ENCODE measurements at regions not wholly inside any gene's neighbourhood (a gene's known extent, or its start where the extent isn't known, plus 50 kb on each side); places are given as distances from the start of the nearest gene placed in this dataset.

- intact Hi-C loops (cut with DNase I): no loop called here
- no peak for TF ChIP-seq POLR2A (IDR thresholded peaks at IDR 0.05)
- TF ChIP-seq CTCF (IDR thresholded peaks at IDR 0.05): no peak
- no peak for ATAC-seq
- no peaks in the 10 kb centered on the region for H3K4me1 ChIP-seq
- H3K4me3 ChIP-seq: no peak overlapping the region
- no peaks in the 10 kb centered on the region for H3K27me3 ChIP-seq
- H3K36me3 ChIP-seq (replicated peaks in 1 of 2; ENCODE audit: insufficient read depth in 1 of 2, low read depth in 2 of 2): no peaks in the 10 kb centered on the region
- no peaks in the 10 kb centered on the region for H3K9me3 ChIP-seq
- no peak overlapping the region for H3K27ac ChIP-seq
- WGBS, 2 donors: 47 to 49% methylated on average over 2 of the region's 2 CpGs
- no peak for DNase-seq
Measured at GRCh38 chr5:30112867-30113266, 1080.6 kb upstream of the CDH6 start.

- DNase-seq (no peak), ATAC-seq (no peak)
- WGBS, 2 donors: 22 to 37% methylated on average over 2 of the region's 2 CpGs
- H3K4me1 ChIP-seq: no peaks in the 10 kb centered on the region
- H3K27me3 ChIP-seq: no peaks in the 10 kb centered on the region
- H3K4me3 ChIP-seq: no peak overlapping the region
- H3K27ac ChIP-seq: no peak overlapping the region
- intact Hi-C loops (cut with DNase I): no loop called here
- TF ChIP-seq CTCF (IDR thresholded peaks at IDR 0.05) (no peak), POLR2A (IDR thresholded peaks at IDR 0.05) (no peak)
- no peaks in the 10 kb centered on the region for H3K36me3 ChIP-seq (replicated peaks in 1 of 2; ENCODE audit: insufficient read depth in 1 of 2, low read depth in 2 of 2)
- H3K9me3 ChIP-seq: no peaks in the 10 kb centered on the region
Measured at GRCh38 chr5:30108051-30108450, 1085.4 kb upstream of the CDH6 start.

- DNase-seq (no peak), ATAC-seq (no peak)
- H3K27ac ChIP-seq: no peak overlapping the region
- H3K36me3 ChIP-seq (replicated peaks in 1 of 2; ENCODE audit: insufficient read depth in 1 of 2, low read depth in 2 of 2): no peaks in the 10 kb centered on the region
- WGBS, 2 donors: 63 to 64% methylated on average over 4 to 13 of the region's 13 CpGs
- no peaks in the 10 kb centered on the region for H3K4me1 ChIP-seq
- no peaks in the 10 kb centered on the region for H3K9me3 ChIP-seq
- TF ChIP-seq CTCF (IDR thresholded peaks at IDR 0.05): no peak
- intact Hi-C loops (cut with DNase I): no loop called here
- no peaks in the 10 kb centered on the region for H3K27me3 ChIP-seq
- no peak overlapping the region for H3K4me3 ChIP-seq
Measured at GRCh38 chr5:30106596-30106995, 1086.9 kb upstream of the CDH6 start.

GRCh38 chr5:30104872-30105596 lies 1088.5 kb upstream of the CDH6 start:
- Histone ChIP-seq H3K9me3 (no peaks in the 10 kb centered on the region), H3K4me3 (no peak overlapping the region), H3K27me3 (no peaks in the 10 kb centered on the region), H3K27ac (no peak overlapping the region), H3K4me1 (no peaks in the 10 kb centered on the region), H3K36me3 (replicated peaks in 1 of 2; ENCODE audit: insufficient read depth in 1 of 2, low read depth in 2 of 2) (no peaks in the 10 kb centered on the region)
- TF ChIP-seq POLR2A (IDR thresholded peaks at IDR 0.05) (no peak), CTCF (IDR thresholded peaks at IDR 0.05) (no peak)
- intact Hi-C loops (cut with DNase I): no loop called here
- DNase-seq (no peak), ATAC-seq (no peak)

Data from body of pancreas (tissue), 4 donors.